B cell (primary cell): ENCODE measurements at regions not wholly inside any gene's neighbourhood (a gene's known extent, or its start where the extent isn't known, plus 50 kb on each side); places are given as distances from the start of the nearest gene placed in this dataset.

Source experiments
- ATAC-seq: fragments of 200-7000 bp; cut with Tn5 transposase; one replicate; pipeline ENCODE4 v1.10.0; 2021; ENCODE audit warnings: low read depth, mild to moderate bottlenecking, moderate number of reproducible peaks, moderate library complexity
- CTCF ChIA-PET: fragments of 350-600 bp; sonication (Branson Sonifier 250); formaldehyde crosslinking; loops from one replicate; lab custom pipeline; 2021; ENCODE audit warnings: antibody characterized with exemption, inconsistent platforms; lab: Charles Lee
- POLR2A ChIA-PET: fragments of 350-600 bp; sonication (Branson Sonifier 250); formaldehyde crosslinking; loops from one replicate; lab custom pipeline; 2021; ENCODE audit warnings: antibody characterized with exemption; lab: Charles Lee
- DNase-seq: peaks from one replicate; pipeline ENCODE4 v3.0.0; 2013
- H2AFZ ChIP-seq: 2 replicates; pipeline ENCODE4 v1.6.1; 2012; ENCODE audit warnings: mild to moderate bottlenecking, low read depth, low read length; ENCODE audit not compliant: insufficient read depth, poor library complexity, severe bottlenecking
- H3K27ac ChIP-seq, 2 donors: 1 replicate in 1 of 2; 2 replicates in 1 of 2; pipeline ENCODE4 v1.5.1; 2012 to 2013; ENCODE audit warnings: low read length in 2 of 2, mild to moderate bottlenecking in 2 of 2, moderate library complexity in 1 of 2
- H3K27me3 ChIP-seq, 4 experiments: fragments of 200-600 bp in 1 of 4; sonication (generic) in 1 of 4; replicated peaks in 1 of 4; 1 replicate in 2 of 4; 2 replicates in 2 of 4; pipeline versions ENCODE4 v1.6.1 to v1.7.0; 2013 to 2016; ENCODE audit warnings: low read length in 3 of 4, mild to moderate bottlenecking in 2 of 4, mixed read lengths in 1 of 4, moderate library complexity in 1 of 4; ENCODE audit not compliant: insufficient read depth in 4 of 4, control insufficient read depth in 3 of 4; ENCODE audit errors: control extremely low read depth in 1 of 4
- H3K36me3 ChIP-seq, 2 experiments: replicated peaks in 1 of 2; 1 replicate in 1 of 2; 2 replicates in 1 of 2; pipeline versions ENCODE4 v1.6.1 to v1.7.1; 2013; ENCODE audit warnings: low read length in 1 of 2; ENCODE audit not compliant: insufficient read depth in 2 of 2, control insufficient read depth in 1 of 2; ENCODE audit errors: control extremely low read depth in 1 of 2, extremely low read depth in 1 of 2
- H3K4me1 ChIP-seq, 2 donors: fragments of 200-600 bp in 1 of 2; sonication (generic) in 1 of 2; 1 replicate in 1 of 2; 2 replicates in 1 of 2; pipeline versions ENCODE4 v1.5.1 to v1.6.1; 2013 to 2017; ENCODE audit warnings: low read length in 2 of 2; ENCODE audit not compliant: control insufficient read depth in 2 of 2, insufficient read depth in 2 of 2
- H3K4me2 ChIP-seq: replicated peaks from 2 replicates; pipeline ENCODE3; 2012; ENCODE audit warnings: mild to moderate bottlenecking, low read depth, low read length; ENCODE audit not compliant: poor library complexity, severe bottlenecking
- H3K4me3 ChIP-seq, 5 experiments: fragments of 200-600 bp in 1 of 5; sonication (generic) in 1 of 5; 1 replicate in 3 of 5; 2 replicates in 2 of 5; pipeline versions ENCODE4 v1.5.1 to v1.7.0; 2011 to 2016; ENCODE audit warnings: low read length in 4 of 5, mild to moderate bottlenecking in 4 of 5, low read depth in 2 of 5, control low read depth in 1 of 5, moderate library complexity in 1 of 5; ENCODE audit not compliant: insufficient read depth in 1 of 5; ENCODE audit errors: control extremely low read depth in 1 of 5, extremely low read depth in 1 of 5
- H3K79me2 ChIP-seq: fragments of 200-600 bp; sonication (generic); one replicate; pipeline ENCODE4 v1.6.0; 2016; ENCODE audit warnings: low read length; ENCODE audit not compliant: control insufficient read depth, insufficient read depth
- H3K9ac ChIP-seq: fragments of 200-600 bp; sonication (generic); 2 replicates; pipeline ENCODE4 v1.6.1; 2017; ENCODE audit warnings: mild to moderate bottlenecking, low read length, moderate library complexity
- H3K9me3 ChIP-seq, 3 donors: one replicate each; pipeline versions ENCODE4 v1.6.1 to v1.7.1; 2013; ENCODE audit warnings: low read length in 2 of 3; ENCODE audit not compliant: control insufficient read depth in 2 of 3, insufficient read depth in 1 of 3; ENCODE audit errors: control extremely low read depth in 1 of 3
- H4K20me1 ChIP-seq: 2 replicates; pipeline ENCODE4 v1.6.0; 2012; ENCODE audit warnings: mild to moderate bottlenecking, low read length; ENCODE audit not compliant: insufficient read depth, control insufficient read depth, poor library complexity, severe bottlenecking
- H3K27ac Mint-ChIP-seq: one replicate; pipeline ENCODE4 v1.8.0; 2021; ENCODE audit warnings: mixed read lengths
- H3K27me3 Mint-ChIP-seq: one replicate; pipeline ENCODE4 v1.8.0; 2021; ENCODE audit warnings: mixed read lengths
- H3K4me1 Mint-ChIP-seq: one replicate; pipeline ENCODE4 v1.8.0; 2021; ENCODE audit warnings: mixed read lengths
- H3K4me3 Mint-ChIP-seq: one replicate; pipeline ENCODE4 v1.8.0; 2021; ENCODE audit warnings: mixed read lengths
- H3K9me3 Mint-ChIP-seq: one replicate; pipeline ENCODE4 v1.8.0; 2022; ENCODE audit warnings: mixed read lengths; ENCODE audit not compliant: insufficient read depth
- EZH2 ChIP-seq: IDR thresholded peaks from 2 replicates; pipeline ENCODE4 v1.6.1; 2012; ENCODE audit warnings: borderline replicate concordance, low read depth, mild to moderate bottlenecking, moderate library complexity, low read length; ENCODE audit not compliant: insufficient read depth, poor library complexity, severe bottlenecking
- WGBS: methylation state at CpG from one replicate; pipeline ENCODE4 v1.1.5; 2013; ENCODE audit warnings: missing lambda C conversion rate; ENCODE audit not compliant: insufficient coverage; 5-methylcytosine and 5-hydroxymethylcytosine counted together
- intact Hi-C: fragments of 100-400 bp; cut with micrococcal nuclease; formaldehyde crosslinking; loops from one replicate; pipeline ENCODE4 v1.10.0; 2022
- TF ChIP-seq, protein P1 (sequence below): fragments of 200-600 bp; IDR thresholded peaks from one replicate; pipeline ENCODE4 v1.8.0; 2022; ENCODE audit warnings: antibody characterized with exemption, mild to moderate bottlenecking

DNA sequence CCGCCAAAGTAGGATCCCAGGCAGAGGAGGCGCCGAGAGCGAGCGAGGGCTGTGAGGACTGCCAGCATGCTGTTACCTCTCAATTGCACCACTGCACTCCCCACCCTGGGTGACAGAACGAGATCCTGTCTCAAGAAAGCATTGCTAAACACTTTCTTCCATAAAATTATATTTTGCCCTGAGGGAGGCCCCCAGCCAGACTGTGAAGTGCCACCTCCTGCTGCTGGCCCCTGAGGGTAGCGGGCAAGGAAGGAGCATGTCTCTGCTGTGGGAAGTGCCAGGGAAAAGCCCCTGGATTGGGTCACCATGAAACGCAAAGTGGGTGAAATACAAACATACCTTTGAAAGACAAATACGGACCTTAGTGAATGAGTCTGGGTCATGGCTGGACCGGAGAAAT, 78.0 kb upstream of the AMZ2 start:
- H3K4me2 ChIP-seq, result no peak overlapping the region
- no peak overlapping the region for H3K4me3 ChIP-seq
- intact Hi-C loops, result loop anchor here (5.0 kb wide), 1 partner anchor 227 kb away; no protein-coding TSS in a partner anchor
- no peaks in the 10 kb centered on the region for H3K27me3 Mint-ChIP-seq
- ATAC-seq (no peak), DNase-seq (no peak)
- WGBS, result 92% methylated on average over 9 of the region's 10 CpGs
- POLR2A ChIA-PET, result interaction anchor here (0.7 kb wide), 1 partner anchor 161 kb away, joined by 7 read pairs; no protein-coding TSS in a partner anchor
- no peaks in the 10 kb centered on the region for H3K79me2 ChIP-seq
- H3K36me3 ChIP-seq, result no peaks in the 10 kb centered on the region
- no peaks in the 10 kb centered on the region for H3K9me3 ChIP-seq
- peaks cover 3% of the 10 kb centered on the region for H3K4me1 Mint-ChIP-seq
- no peak overlapping the region for H3K9ac ChIP-seq
- CTCF ChIA-PET, result interaction anchor here (0.6 to 5.8 kb wide), 5 partner anchors 30 to 297 kb away, joined by 3 to 85 read pairs (median 3); no protein-coding TSS in a partner anchor
- no peaks in the 10 kb centered on the region for H3K9me3 Mint-ChIP-seq
- H2AFZ ChIP-seq, result no peak overlapping the region
- TF ChIP-seq EZH2, result no peak
- TF ChIP-seq, protein P1, sequence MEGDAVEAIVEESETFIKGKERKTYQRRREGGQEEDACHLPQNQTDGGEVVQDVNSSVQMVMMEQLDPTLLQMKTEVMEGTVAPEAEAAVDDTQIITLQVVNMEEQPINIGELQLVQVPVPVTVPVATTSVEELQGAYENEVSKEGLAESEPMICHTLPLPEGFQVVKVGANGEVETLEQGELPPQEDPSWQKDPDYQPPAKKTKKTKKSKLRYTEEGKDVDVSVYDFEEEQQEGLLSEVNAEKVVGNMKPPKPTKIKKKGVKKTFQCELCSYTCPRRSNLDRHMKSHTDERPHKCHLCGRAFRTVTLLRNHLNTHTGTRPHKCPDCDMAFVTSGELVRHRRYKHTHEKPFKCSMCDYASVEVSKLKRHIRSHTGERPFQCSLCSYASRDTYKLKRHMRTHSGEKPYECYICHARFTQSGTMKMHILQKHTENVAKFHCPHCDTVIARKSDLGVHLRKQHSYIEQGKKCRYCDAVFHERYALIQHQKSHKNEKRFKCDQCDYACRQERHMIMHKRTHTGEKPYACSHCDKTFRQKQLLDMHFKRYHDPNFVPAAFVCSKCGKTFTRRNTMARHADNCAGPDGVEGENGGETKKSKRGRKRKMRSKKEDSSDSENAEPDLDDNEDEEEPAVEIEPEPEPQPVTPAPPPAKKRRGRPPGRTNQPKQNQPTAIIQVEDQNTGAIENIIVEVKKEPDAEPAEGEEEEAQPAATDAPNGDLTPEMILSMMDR, result no peak
- no peak overlapping the region for H3K4me3 Mint-ChIP-seq
- no peaks in the 10 kb centered on the region for H4K20me1 ChIP-seq
- H3K27ac ChIP-seq, result no peak overlapping the region
- no peak overlapping the region for H3K27ac Mint-ChIP-seq
- H3K27me3 ChIP-seq, result no peaks in the 10 kb centered on the region
- peaks cover 0 to 5% of the 10 kb centered on the region in 2 donors for H3K4me1 ChIP-seq

DNA sequence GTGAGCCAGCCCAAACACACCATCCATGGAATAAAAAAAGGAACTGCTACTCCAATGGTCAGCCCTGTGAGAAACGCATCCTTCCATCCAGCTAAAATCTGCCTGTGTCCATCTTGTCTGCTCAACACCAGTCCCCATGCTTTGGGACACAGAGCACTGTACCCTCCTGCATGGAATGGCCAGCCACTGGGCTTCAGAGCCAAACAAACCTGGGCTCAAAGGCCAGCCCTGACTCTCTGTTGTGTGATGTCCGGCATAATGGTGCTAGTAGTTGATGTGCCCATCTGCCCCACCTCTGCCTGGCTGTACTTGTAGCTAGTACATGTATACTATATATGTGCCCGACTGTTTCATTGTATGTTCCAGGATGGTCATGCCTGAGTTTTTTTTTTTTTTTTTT, 77.6 kb upstream of the AMZ2 start:
- no peaks in the 10 kb centered on the region for H3K36me3 ChIP-seq
- H3K79me2 ChIP-seq, result no peaks in the 10 kb centered on the region
- 96% methylated on average over 2 of the region's 3 CpGs for WGBS
- H3K9me3 ChIP-seq, result no peaks in the 10 kb centered on the region
- H3K4me1 Mint-ChIP-seq, result peaks cover 3% of the 10 kb centered on the region
- no peak overlapping the region for H3K4me3 ChIP-seq
- H3K27ac Mint-ChIP-seq, result no peak overlapping the region
- ATAC-seq, result no peak
- no peak for TF ChIP-seq EZH2
- TF ChIP-seq, protein P1, result no peak
- CTCF ChIA-PET, result interaction anchor here (0.6 to 5.8 kb wide), 5 partner anchors 30 to 297 kb away, joined by 3 to 85 read pairs (median 3); no protein-coding TSS in a partner anchor
- no peaks in the 10 kb centered on the region for H3K27me3 ChIP-seq
- H3K9ac ChIP-seq, result no peak overlapping the region
- H3K27ac ChIP-seq, result no peak overlapping the region
- peaks cover 0 to 5% of the 10 kb centered on the region in 2 donors for H3K4me1 ChIP-seq
- no peaks in the 10 kb centered on the region for H3K27me3 Mint-ChIP-seq
- H3K4me2 ChIP-seq, result no peak overlapping the region
- no peaks in the 10 kb centered on the region for H4K20me1 ChIP-seq
- no peak overlapping the region for H2AFZ ChIP-seq
- no peak for DNase-seq
- intact Hi-C loops, result loop anchor here (5.0 kb wide), 1 partner anchor 227 kb away; no protein-coding TSS in a partner anchor
- POLR2A ChIA-PET, result interaction anchor here (0.7 kb wide), 1 partner anchor 161 kb away, joined by 7 read pairs; no protein-coding TSS in a partner anchor
- no peak overlapping the region for H3K4me3 Mint-ChIP-seq
- H3K9me3 Mint-ChIP-seq, result no peaks in the 10 kb centered on the region
